Keratinocyte (primary cell): ENCODE measurements at regions not wholly inside any gene's neighbourhood (a gene's known extent, or its start where the extent isn't known, plus 50 kb on each side); places are given as distances from the start of the nearest gene placed in this dataset.

ENCODE experiments used
- EZH2 ChIP-seq: IDR thresholded peaks from one replicate; pipeline ENCODE4 v1.6.1; 2012; ENCODE audit warnings: inconsistent platforms, mild to moderate bottlenecking, low read length, moderate library complexity
- TF ChIP-seq, protein P1 (sequence below), 3 experiments: IDR thresholded peaks in 1 of 3; conservative IDR thresholded peaks in 1 of 3; optimal IDR thresholded peaks in 1 of 3; 2 replicates in 2 of 3; 3 replicates in 1 of 3; pipeline versions ENCODE3 to v1.5.1; 2011; ENCODE audit warnings: low read length in 3 of 3, mild to moderate bottlenecking in 3 of 3, moderate library complexity in 2 of 3, control low read depth in 1 of 3, inconsistent platforms in 1 of 3; ENCODE audit not compliant: insufficient read depth in 2 of 3; ENCODE audit errors: extremely low read depth in 1 of 3

DNA sequence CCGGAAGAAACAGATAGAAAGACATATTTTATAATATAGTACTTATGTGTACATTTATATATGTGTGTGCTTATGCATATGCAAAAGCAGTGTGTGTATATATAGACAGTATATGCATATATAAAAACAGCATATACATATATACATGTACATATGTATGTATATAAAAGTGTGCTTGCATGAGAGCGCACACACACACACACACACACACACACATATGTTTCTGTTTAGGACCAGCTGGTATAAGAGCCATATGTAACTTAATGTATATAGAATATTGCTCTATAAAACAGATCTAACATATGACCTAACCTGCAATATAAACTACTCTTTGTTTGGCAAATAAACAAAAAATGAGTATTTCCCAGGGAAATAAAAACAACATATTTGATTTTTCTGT, 65.1 kb upstream of the CDH9 start:
- TF ChIP-seq, protein P1, sequence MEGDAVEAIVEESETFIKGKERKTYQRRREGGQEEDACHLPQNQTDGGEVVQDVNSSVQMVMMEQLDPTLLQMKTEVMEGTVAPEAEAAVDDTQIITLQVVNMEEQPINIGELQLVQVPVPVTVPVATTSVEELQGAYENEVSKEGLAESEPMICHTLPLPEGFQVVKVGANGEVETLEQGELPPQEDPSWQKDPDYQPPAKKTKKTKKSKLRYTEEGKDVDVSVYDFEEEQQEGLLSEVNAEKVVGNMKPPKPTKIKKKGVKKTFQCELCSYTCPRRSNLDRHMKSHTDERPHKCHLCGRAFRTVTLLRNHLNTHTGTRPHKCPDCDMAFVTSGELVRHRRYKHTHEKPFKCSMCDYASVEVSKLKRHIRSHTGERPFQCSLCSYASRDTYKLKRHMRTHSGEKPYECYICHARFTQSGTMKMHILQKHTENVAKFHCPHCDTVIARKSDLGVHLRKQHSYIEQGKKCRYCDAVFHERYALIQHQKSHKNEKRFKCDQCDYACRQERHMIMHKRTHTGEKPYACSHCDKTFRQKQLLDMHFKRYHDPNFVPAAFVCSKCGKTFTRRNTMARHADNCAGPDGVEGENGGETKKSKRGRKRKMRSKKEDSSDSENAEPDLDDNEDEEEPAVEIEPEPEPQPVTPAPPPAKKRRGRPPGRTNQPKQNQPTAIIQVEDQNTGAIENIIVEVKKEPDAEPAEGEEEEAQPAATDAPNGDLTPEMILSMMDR (optimal IDR thresholded peaks at IDR 0.05 in 1 of 3, IDR thresholded peaks at IDR 0.05 in 1 of 3, conservative IDR thresholded peaks at IDR 0.05 in 1 of 3; ENCODE audit: extremely low read depth in 1 of 3, insufficient read depth in 2 of 3, low read length in 3 of 3): no peak
- TF ChIP-seq EZH2: no peak
